ENCODE measurements at regions not wholly inside any gene's neighbourhood (a gene's known extent, or its start where the extent isn't known, plus 50 kb on each side); places are given as distances from the start of the nearest gene placed in this dataset.

GRCh38 chr1:239140968-239141367, 245.4 kb upstream of the CHRM3 start:
- no peaks in the 10 kb centered on the region for H3K27me3 ChIP-seq
- intact Hi-C loops (cut with DNase I): no loop called here
- 87% methylated on average over 4 of the region's 4 CpGs for WGBS, 2 donors
- no peaks in the 10 kb centered on the region for H3K36me3 ChIP-seq
- DNase-seq: peak in 1 of 2 donors; percentile 2
- H3K4me3 ChIP-seq (replicated peaks in 1 of 3): no peak overlapping the region
- H3K4me1 ChIP-seq: no peaks in the 10 kb centered on the region
- TF ChIP-seq POLR2A (IDR thresholded peaks at IDR 0.05) (no peak), CTCF (IDR thresholded peaks at IDR 0.05) (no peak)
- no peak overlapping the region for H3K27ac ChIP-seq
- no peaks in the 10 kb centered on the region for H3K9me3 ChIP-seq

GRCh38 chr1:239139801-239140200, 246.6 kb upstream of the CHRM3 start:
- TF ChIP-seq POLR2A (IDR thresholded peaks at IDR 0.05) (no peak), CTCF (IDR thresholded peaks at IDR 0.05) (no peak)
- H3K9me3 ChIP-seq: no peaks in the 10 kb centered on the region
- no peak overlapping the region for H3K4me3 ChIP-seq (replicated peaks in 1 of 3)
- no peak overlapping the region for H3K27ac ChIP-seq
- no peak for DNase-seq
- H3K4me1 ChIP-seq: no peaks in the 10 kb centered on the region
- intact Hi-C loops (cut with DNase I): no loop called here
- H3K36me3 ChIP-seq: no peaks in the 10 kb centered on the region
- 78 to 93% methylated on average over 5 of the region's 5 CpGs for WGBS, 2 donors
- H3K27me3 ChIP-seq: no peaks in the 10 kb centered on the region

- intact Hi-C loops (cut with DNase I): no loop called here
- Histone ChIP-seq H3K27me3 (no peaks in the 10 kb centered on the region), H3K27ac (no peak overlapping the region), H3K36me3 (no peaks in the 10 kb centered on the region), H3K4me3 (replicated peaks in 1 of 3) (no peak overlapping the region), H3K9me3 (no peaks in the 10 kb centered on the region), H3K4me1 (no peaks in the 10 kb centered on the region)
- TF ChIP-seq CTCF (IDR thresholded peaks at IDR 0.05) (no peak), POLR2A (IDR thresholded peaks at IDR 0.05) (no peak)
- no peak for DNase-seq
- WGBS, 2 donors: 68 to 74% methylated on average over 3 of the region's 3 CpGs
Observed at GRCh38 chr1:239128541-239128940, 257.8 kb upstream of the CHRM3 start.

- H3K4me1 ChIP-seq: no peaks in the 10 kb centered on the region
- H3K27me3 ChIP-seq: no peaks in the 10 kb centered on the region
- DNase-seq: no peak
- H3K4me3 ChIP-seq (replicated peaks in 1 of 3): no peak overlapping the region
- no peaks in the 10 kb centered on the region for H3K36me3 ChIP-seq
- TF ChIP-seq CTCF (IDR thresholded peaks at IDR 0.05): no peak
- TF ChIP-seq POLR2A (IDR thresholded peaks at IDR 0.05): no peak
- intact Hi-C loops (cut with DNase I): no loop called here
- no peaks in the 10 kb centered on the region for H3K9me3 ChIP-seq
- 93 to 95% methylated on average over 3 of the region's 3 CpGs for WGBS, 2 donors
- no peak overlapping the region for H3K27ac ChIP-seq
Observed at GRCh38 chr1:239126884-239127283, 259.5 kb upstream of the CHRM3 start.

GRCh38 chr1:239125893-239126292, 260.5 kb upstream of the CHRM3 start:
- no peaks in the 10 kb centered on the region for H3K9me3 ChIP-seq
- H3K27me3 ChIP-seq: no peaks in the 10 kb centered on the region
- no peak for TF ChIP-seq POLR2A (IDR thresholded peaks at IDR 0.05)
- TF ChIP-seq CTCF (IDR thresholded peaks at IDR 0.05): no peak
- intact Hi-C loops (cut with DNase I): no loop called here
- no peaks in the 10 kb centered on the region for H3K4me1 ChIP-seq
- DNase-seq: no peak
- no peaks in the 10 kb centered on the region for H3K36me3 ChIP-seq
- H3K4me3 ChIP-seq (replicated peaks in 1 of 3): no peak overlapping the region
- H3K27ac ChIP-seq: no peak overlapping the region
